Fibroblast of lung (primary cell): ENCODE measurements at regions not wholly inside any gene's neighbourhood (a gene's known extent, or its start where the extent isn't known, plus 50 kb on each side); places are given as distances from the start of the nearest gene placed in this dataset.

ENCODE experiments used
- DNase-seq, 2 donors: peaks; one replicate each; pipeline versions ENCODE4 v3.0.0 to v3.0.0-alpha.2; 2010; ENCODE audit warnings: low read depth in 2 of 2
- H2AFZ ChIP-seq: 2 replicates; pipeline ENCODE4 v1.5.1; 2012; ENCODE audit warnings: low read length, control low read depth, inconsistent platforms
- H3K27ac ChIP-seq: 2 replicates; pipeline ENCODE4 v1.5.1; 2011; ENCODE audit warnings: low read length, control low read depth; ENCODE audit not compliant: insufficient read depth
- H3K27me3 ChIP-seq: 2 replicates; pipeline ENCODE4 v1.5.1; 2011; ENCODE audit warnings: mild to moderate bottlenecking, low read length; ENCODE audit not compliant: control insufficient read depth, insufficient read depth
- H3K36me3 ChIP-seq: 2 replicates; pipeline ENCODE4 v1.5.1; 2011; ENCODE audit warnings: low read length; ENCODE audit not compliant: control insufficient read depth, insufficient read depth
- H3K4me1 ChIP-seq: 2 replicates; pipeline ENCODE4 v1.5.1; 2011; ENCODE audit warnings: low read length; ENCODE audit not compliant: control insufficient read depth, insufficient read depth; ENCODE audit errors: extremely low read depth
- H3K4me2 ChIP-seq: 2 replicates; pipeline ENCODE4 v1.5.1; 2011; ENCODE audit warnings: low read length, control low read depth; ENCODE audit not compliant: insufficient read depth; ENCODE audit errors: extremely low read depth
- H3K4me3 ChIP-seq, 4 experiments: fragments of 200-600 bp in 1 of 4; sonication (generic) in 1 of 4; replicated peaks in 1 of 4; 2 replicates each; pipeline ENCODE4 v1.5.1; 2011 to 2016; ENCODE audit warnings: low read length in 4 of 4, low read depth in 3 of 4, mild to moderate bottlenecking in 3 of 4, control low read depth in 2 of 4, inconsistent platforms in 1 of 4, mixed read lengths in 1 of 4; ENCODE audit not compliant: insufficient read depth in 1 of 4; ENCODE audit errors: control extremely low read depth in 1 of 4
- H3K79me2 ChIP-seq: 2 replicates; pipeline ENCODE4 v1.5.1; 2012; ENCODE audit warnings: mild to moderate bottlenecking, low read length, inconsistent platforms; ENCODE audit not compliant: control insufficient read depth, insufficient read depth
- H3K9ac ChIP-seq: 2 replicates; pipeline ENCODE4 v1.5.1; 2011; ENCODE audit warnings: mild to moderate bottlenecking, low read length, control low read depth; ENCODE audit not compliant: insufficient read depth
- H3K9me3 ChIP-seq: 2 replicates; pipeline ENCODE4 v1.5.1; 2012; ENCODE audit warnings: low read depth, low read length; ENCODE audit not compliant: control insufficient read depth, insufficient read depth
- H4K20me1 ChIP-seq: 2 replicates; pipeline ENCODE4 v1.5.1; 2011; ENCODE audit warnings: low read length; ENCODE audit not compliant: control insufficient read depth, insufficient read depth; ENCODE audit errors: extremely low read depth
- EZH2 ChIP-seq: IDR thresholded peaks from 2 replicates; pipeline ENCODE4 v1.5.1; 2012; ENCODE audit warnings: low read length, control low read depth, mild to moderate bottlenecking; ENCODE audit errors: missing control alignments
- TF ChIP-seq, protein P1 (sequence below), 2 donors: IDR thresholded peaks in 1 of 2; conservative IDR thresholded peaks in 1 of 2; 1 replicate in 1 of 2; 2 replicates in 1 of 2; pipeline ENCODE4 v1.5.1; 2011 to 2012; ENCODE audit warnings: low read length in 2 of 2, control low read depth in 1 of 2, inconsistent platforms in 1 of 2, low read depth in 1 of 2, mild to moderate bottlenecking in 1 of 2

DNA sequence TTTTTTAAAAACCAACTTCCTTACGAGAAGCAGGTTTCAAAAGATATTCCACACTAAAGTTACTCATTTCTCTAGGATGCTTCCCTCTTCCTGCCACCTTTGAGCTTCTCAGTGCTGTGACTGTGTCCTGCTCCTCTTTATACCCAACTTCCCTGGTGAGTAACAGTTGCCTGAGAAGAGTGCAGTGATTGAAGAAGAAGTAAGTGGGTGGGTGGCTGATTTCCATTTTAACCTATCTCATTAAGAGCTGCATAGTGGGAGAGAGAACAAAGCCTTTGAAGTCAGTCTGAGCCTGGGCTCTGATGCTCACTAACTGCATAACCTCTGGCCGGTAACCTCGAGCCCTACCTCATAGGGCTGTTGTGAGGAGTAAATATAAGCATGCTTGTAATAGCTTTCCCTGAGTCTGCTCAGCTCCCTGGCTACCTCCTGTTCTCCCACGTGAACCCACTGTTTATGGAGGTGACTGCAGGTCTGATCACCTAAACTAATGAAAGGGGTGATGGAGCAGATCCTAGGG lies 977.3 kb downstream of the UQCRFS1 start:
- peak in 1 of 2 donors; percentile 21 for DNase-seq
- H3K4me1 ChIP-seq = no peaks in the 10 kb centered on the region
- TF ChIP-seq EZH2 = no peak
- TF ChIP-seq, protein P1, sequence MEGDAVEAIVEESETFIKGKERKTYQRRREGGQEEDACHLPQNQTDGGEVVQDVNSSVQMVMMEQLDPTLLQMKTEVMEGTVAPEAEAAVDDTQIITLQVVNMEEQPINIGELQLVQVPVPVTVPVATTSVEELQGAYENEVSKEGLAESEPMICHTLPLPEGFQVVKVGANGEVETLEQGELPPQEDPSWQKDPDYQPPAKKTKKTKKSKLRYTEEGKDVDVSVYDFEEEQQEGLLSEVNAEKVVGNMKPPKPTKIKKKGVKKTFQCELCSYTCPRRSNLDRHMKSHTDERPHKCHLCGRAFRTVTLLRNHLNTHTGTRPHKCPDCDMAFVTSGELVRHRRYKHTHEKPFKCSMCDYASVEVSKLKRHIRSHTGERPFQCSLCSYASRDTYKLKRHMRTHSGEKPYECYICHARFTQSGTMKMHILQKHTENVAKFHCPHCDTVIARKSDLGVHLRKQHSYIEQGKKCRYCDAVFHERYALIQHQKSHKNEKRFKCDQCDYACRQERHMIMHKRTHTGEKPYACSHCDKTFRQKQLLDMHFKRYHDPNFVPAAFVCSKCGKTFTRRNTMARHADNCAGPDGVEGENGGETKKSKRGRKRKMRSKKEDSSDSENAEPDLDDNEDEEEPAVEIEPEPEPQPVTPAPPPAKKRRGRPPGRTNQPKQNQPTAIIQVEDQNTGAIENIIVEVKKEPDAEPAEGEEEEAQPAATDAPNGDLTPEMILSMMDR (conservative IDR thresholded peaks at IDR 0.05 in 1 of 2, IDR thresholded peaks at IDR 0.05 in 1 of 2; ENCODE audit: low read depth in 1 of 2, low read length in 2 of 2) = no peak
- H2AFZ ChIP-seq = no peak overlapping the region
- H3K9me3 ChIP-seq = no peaks in the 10 kb centered on the region
- no peak overlapping the region for H3K4me3 ChIP-seq
- H4K20me1 ChIP-seq = no peaks in the 10 kb centered on the region
- no peaks in the 10 kb centered on the region for H3K79me2 ChIP-seq
- no peak overlapping the region for H3K4me2 ChIP-seq
- no peaks in the 10 kb centered on the region for H3K27me3 ChIP-seq
- no peak overlapping the region for H3K9ac ChIP-seq
- H3K36me3 ChIP-seq = no peaks in the 10 kb centered on the region
- no peak overlapping the region for H3K27ac ChIP-seq

GRCh38 chr19:28234637-28235036 lies 978.3 kb downstream of the UQCRFS1 start:
- H3K27ac ChIP-seq = no peak overlapping the region
- TF ChIP-seq, protein P1 (conservative IDR thresholded peaks at IDR 0.05 in 1 of 2, IDR thresholded peaks at IDR 0.05 in 1 of 2; ENCODE audit: low read depth in 1 of 2, low read length in 2 of 2) = no peak
- TF ChIP-seq EZH2 = no peak
- peak in 1 of 2 donors; percentile 78 for DNase-seq

DNA sequence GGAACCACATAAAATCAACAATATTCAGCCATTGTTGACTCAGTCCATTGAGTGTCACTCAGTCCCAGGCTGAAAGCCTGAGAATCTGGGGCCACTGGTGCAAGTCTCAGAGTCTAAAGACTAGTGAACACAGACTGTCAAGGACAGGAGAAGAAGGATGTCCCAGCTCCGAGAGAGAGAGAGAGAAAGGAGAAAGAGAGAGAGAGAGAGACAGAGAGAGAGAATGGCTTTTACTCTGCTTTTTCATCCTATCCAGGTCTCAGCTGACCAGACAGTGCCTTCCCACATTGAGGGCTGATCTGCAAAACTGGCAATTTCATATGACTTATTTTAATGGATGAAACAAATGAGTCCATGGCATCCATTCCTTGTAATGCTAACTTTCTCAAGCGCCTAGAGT lies 984.1 kb downstream of the UQCRFS1 start:
- H3K4me2 ChIP-seq = no peak overlapping the region
- no peak overlapping the region for H3K9ac ChIP-seq
- no peak overlapping the region for H3K4me3 ChIP-seq
- H4K20me1 ChIP-seq = no peaks in the 10 kb centered on the region
- no peaks in the 10 kb centered on the region for H3K27me3 ChIP-seq
- DNase-seq = no peak
- no peaks in the 10 kb centered on the region for H3K79me2 ChIP-seq
- no peaks in the 10 kb centered on the region for H3K36me3 ChIP-seq
- H3K27ac ChIP-seq = no peak overlapping the region
- no peak overlapping the region for H2AFZ ChIP-seq
- no peaks in the 10 kb centered on the region for H3K9me3 ChIP-seq
- H3K4me1 ChIP-seq = no peaks in the 10 kb centered on the region
- TF ChIP-seq, protein P1 (conservative IDR thresholded peaks at IDR 0.05 in 1 of 2, IDR thresholded peaks at IDR 0.05 in 1 of 2; ENCODE audit: low read depth in 1 of 2, low read length in 2 of 2) = no peak
- TF ChIP-seq EZH2 = no peak

More at GRCh38 chr19:28234637-28235036, 978.3 kb downstream of the UQCRFS1 start:
- H4K20me1 ChIP-seq = no peaks in the 10 kb centered on the region
- H3K79me2 ChIP-seq = no peaks in the 10 kb centered on the region
- H3K27me3 ChIP-seq = no peaks in the 10 kb centered on the region
- no peaks in the 10 kb centered on the region for H3K36me3 ChIP-seq
- no peak overlapping the region for H3K9ac ChIP-seq
- H3K4me3 ChIP-seq = no peak overlapping the region
- no peaks in the 10 kb centered on the region for H3K4me1 ChIP-seq
- H2AFZ ChIP-seq = no peak overlapping the region
- H3K9me3 ChIP-seq = no peaks in the 10 kb centered on the region
- H3K4me2 ChIP-seq = no peak overlapping the region
